Left lung (tissue), 4 donors: ENCODE measurements at regions not wholly inside any gene's neighbourhood (a gene's known extent, or its start where the extent isn't known, plus 50 kb on each side); places are given as distances from the start of the nearest gene placed in this dataset.

Source experiments
- ATAC-seq: fragments of 200-7000 bp; cut with Tn5 transposase; one replicate; pipeline ENCODE4 v1.9.1; 2020; ENCODE audit warnings: moderate library complexity
- DNase-seq, 4 donors: peaks; one replicate each; pipeline ENCODE4 v3.0.0-alpha.2; 2013 to 2020
- H3K27ac ChIP-seq, 2 donors: fragments of 200-600 bp; sonication (generic) in 1 of 2; one replicate each; pipeline versions ENCODE4 v1.5.0 to v1.8.0; 2020 to 2021
- H3K27me3 ChIP-seq, 2 donors: fragments of 200-600 bp; sonication (generic) in 1 of 2; one replicate each; pipeline versions ENCODE4 v1.5.0 to v1.8.0; 2020 to 2021
- H3K36me3 ChIP-seq, 2 donors: fragments of 200-600 bp; sonication (generic) in 1 of 2; one replicate each; pipeline versions ENCODE4 v1.5.0 to v1.8.0; 2020 to 2021
- H3K4me1 ChIP-seq, 2 donors: fragments of 200-600 bp; one replicate each; pipeline ENCODE4 v1.8.0; 2021
- H3K4me3 ChIP-seq, 2 donors: fragments of 200-600 bp; sonication (generic) in 1 of 2; one replicate each; pipeline versions ENCODE4 v1.5.0 to v1.8.0; 2020 to 2021; ENCODE audit warnings: mild to moderate bottlenecking in 1 of 2
- H3K9me3 ChIP-seq, 2 donors: fragments of 200-600 bp; sonication (generic) in 1 of 2; one replicate each; pipeline versions ENCODE4 v1.5.0 to v1.8.0; 2020 to 2021
- intact Hi-C, 2 donors: fragments of 100-400 bp; cut with DNase I; formaldehyde crosslinking; loops; one replicate each; pipeline versions ENCODE4 v1.11.2 to v1.14.2; 2022
- TF ChIP-seq, protein P1 (sequence below), 2 donors: fragments of 200-600 bp; sonication (generic) in 1 of 2; IDR thresholded peaks; one replicate each; pipeline versions ENCODE4 v1.5.0 to v1.8.0; 2021; ENCODE audit warnings: antibody characterized with exemption in 2 of 2
- donor health status: DM: no; HTN: yes; CAD: no.
- donor health status: DM: no; HTN: no; CAD: no.

DNA sequence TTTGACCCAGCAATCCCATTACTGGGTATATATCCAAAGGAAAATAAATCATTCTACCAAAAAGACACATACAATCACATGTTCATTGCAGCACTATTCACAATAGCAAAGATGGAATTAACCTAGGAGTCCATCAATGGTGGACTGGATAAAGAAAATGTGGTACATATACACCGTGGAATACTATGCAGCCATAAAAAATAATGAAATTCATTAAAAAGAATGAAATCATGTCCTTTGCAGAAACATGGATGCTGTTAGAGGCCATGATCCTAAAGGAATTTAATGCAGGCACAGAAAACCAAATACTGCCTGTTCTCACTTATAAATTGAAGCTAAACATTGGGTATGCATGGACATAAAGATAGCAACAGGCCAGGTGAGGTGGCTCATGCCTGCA is 61.9 kb upstream of the BMP6 start:
- H3K4me3 ChIP-seq, result no peak overlapping the region
- peaks cover 0 to 3% of the 10 kb centered on the region in 2 donors for H3K9me3 ChIP-seq
- intact Hi-C loops, result no loop called here
- H3K4me1 ChIP-seq, result no peaks in the 10 kb centered on the region
- TF ChIP-seq, protein P1, sequence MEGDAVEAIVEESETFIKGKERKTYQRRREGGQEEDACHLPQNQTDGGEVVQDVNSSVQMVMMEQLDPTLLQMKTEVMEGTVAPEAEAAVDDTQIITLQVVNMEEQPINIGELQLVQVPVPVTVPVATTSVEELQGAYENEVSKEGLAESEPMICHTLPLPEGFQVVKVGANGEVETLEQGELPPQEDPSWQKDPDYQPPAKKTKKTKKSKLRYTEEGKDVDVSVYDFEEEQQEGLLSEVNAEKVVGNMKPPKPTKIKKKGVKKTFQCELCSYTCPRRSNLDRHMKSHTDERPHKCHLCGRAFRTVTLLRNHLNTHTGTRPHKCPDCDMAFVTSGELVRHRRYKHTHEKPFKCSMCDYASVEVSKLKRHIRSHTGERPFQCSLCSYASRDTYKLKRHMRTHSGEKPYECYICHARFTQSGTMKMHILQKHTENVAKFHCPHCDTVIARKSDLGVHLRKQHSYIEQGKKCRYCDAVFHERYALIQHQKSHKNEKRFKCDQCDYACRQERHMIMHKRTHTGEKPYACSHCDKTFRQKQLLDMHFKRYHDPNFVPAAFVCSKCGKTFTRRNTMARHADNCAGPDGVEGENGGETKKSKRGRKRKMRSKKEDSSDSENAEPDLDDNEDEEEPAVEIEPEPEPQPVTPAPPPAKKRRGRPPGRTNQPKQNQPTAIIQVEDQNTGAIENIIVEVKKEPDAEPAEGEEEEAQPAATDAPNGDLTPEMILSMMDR (IDR thresholded peaks at IDR 0.05), result no peak
- H3K27me3 ChIP-seq, result no peaks in the 10 kb centered on the region
- ATAC-seq, result no peak
- H3K36me3 ChIP-seq, result no peaks in the 10 kb centered on the region
- no peak overlapping the region for H3K27ac ChIP-seq
- no peak for DNase-seq

DNA sequence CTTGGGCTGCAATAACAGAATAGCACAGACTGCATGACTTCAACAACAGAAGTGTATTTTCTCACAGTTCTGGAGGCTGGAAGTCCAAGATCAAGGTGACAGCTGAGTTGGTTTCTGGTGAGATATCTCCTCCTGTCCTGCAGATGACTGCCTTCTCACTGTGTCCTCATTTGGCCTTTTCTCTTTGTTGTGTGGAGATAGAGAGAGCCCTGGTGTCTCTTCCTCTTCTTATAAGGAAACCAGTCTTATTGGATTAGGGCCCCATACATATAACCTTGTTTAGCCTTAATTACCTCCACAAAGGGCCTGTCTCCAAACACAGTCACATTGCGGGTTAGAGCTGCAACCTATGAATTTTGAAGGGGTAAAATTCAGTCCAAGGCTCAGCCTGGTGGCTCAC is 57.0 kb upstream of the BMP6 start:
- no peak for DNase-seq
- TF ChIP-seq, protein P1 (IDR thresholded peaks at IDR 0.05), result no peak
- Histone ChIP-seq H3K9me3 (peaks cover 0 to 2% of the 10 kb centered on the region in 2 donors), H3K4me3 (no peak overlapping the region), H3K4me1 (peaks cover 6 to 7% of the 10 kb centered on the region in 2 donors), H3K36me3 (no peaks in the 10 kb centered on the region), H3K27ac (no peak overlapping the region), H3K27me3 (no peaks in the 10 kb centered on the region)
- intact Hi-C loops, result no loop called here
- ATAC-seq, result no peak

DNA sequence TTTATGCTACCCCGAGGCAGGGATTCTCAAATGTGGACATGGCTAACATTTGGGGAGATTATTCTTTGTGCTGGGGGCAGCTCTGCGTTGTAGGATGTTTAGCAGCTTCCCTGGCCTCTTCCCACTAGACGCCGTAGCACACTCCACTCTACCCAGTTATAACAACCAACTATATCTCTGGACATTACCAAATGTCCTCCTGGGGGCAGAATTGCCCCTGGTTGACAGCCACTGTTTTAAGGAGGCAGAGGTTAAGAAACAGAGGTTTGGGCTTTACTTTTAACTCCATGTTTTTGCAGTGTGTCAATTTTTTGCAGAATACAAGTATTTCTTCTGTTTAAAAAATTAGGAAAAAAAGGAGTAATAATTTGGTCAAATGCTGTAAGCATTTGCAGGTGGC is 56.2 kb upstream of the BMP6 start:
- ATAC-seq, result no peak
- Histone ChIP-seq H3K9me3 (no peaks in the 10 kb centered on the region), H3K4me3 (no peak overlapping the region), H3K36me3 (no peaks in the 10 kb centered on the region), H3K4me1 (peaks cover 6 to 7% of the 10 kb centered on the region in 2 donors), H3K27me3 (no peaks in the 10 kb centered on the region), H3K27ac (no peak overlapping the region)
- intact Hi-C loops, result no loop called here
- DNase-seq, result no peak
- TF ChIP-seq, protein P1 (IDR thresholded peaks at IDR 0.05), result no peak

DNA sequence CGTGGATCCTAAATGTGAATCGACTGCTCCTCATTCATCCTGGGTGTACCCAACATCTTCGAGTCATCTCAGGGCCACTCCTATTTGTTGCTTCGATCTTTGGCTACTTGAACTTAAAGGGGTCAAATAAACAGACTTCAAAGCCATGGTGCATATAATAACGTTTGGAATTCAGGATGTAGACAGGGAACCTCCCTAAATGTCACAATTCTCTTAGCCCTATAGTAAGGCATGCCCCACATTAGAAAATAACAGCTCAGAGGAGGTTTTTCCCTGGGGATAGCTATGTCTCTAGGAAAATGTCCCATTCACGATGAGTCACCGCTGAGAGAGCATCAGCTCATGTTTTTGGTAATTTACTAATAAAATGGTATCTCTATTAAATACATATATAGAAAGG is 54.8 kb upstream of the BMP6 start:
- DNase-seq (no peak), ATAC-seq (no peak)
- Histone ChIP-seq H3K36me3 (no peaks in the 10 kb centered on the region), H3K9me3 (no peaks in the 10 kb centered on the region), H3K27ac (no peak overlapping the region), H3K27me3 (no peaks in the 10 kb centered on the region), H3K4me3 (no peak overlapping the region), H3K4me1 (peaks cover 6 to 7% of the 10 kb centered on the region in 2 donors)
- intact Hi-C loops, result no loop called here
- TF ChIP-seq, protein P1 (IDR thresholded peaks at IDR 0.05), result no peak

DNA sequence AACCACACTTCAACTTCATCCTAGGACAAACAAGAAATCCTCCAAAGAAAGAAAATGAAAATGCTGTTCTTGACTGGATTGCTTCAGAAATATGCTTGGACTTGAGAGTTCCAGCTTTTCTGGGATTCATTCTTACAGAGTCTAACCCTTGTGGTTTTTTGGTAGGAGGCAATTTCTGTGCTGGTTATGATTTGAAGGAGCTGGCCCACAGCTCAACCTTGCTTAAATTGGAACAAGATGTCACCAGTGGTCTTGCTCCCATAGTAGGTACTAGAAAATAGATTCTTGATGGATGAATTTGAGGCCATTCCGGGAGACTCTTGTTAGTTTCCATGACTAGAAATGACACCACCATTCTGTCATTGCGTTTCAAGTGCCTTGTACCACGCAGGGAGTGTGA is 54.3 kb upstream of the BMP6 start:
- DNase-seq (no peak), ATAC-seq (no peak)
- no peaks in the 10 kb centered on the region for H3K36me3 ChIP-seq
- H3K4me3 ChIP-seq, result no peak overlapping the region
- TF ChIP-seq, protein P1 (IDR thresholded peaks at IDR 0.05), result no peak
- H3K27ac ChIP-seq, result no peak overlapping the region
- intact Hi-C loops, result no loop called here
- H3K9me3 ChIP-seq, result no peaks in the 10 kb centered on the region
- peaks cover 6 to 7% of the 10 kb centered on the region in 2 donors for H3K4me1 ChIP-seq
- H3K27me3 ChIP-seq, result no peaks in the 10 kb centered on the region
